ENCODE measurements at regions not wholly inside any gene's neighbourhood (a gene's known extent, or its start where the extent isn't known, plus 50 kb on each side); places are given as distances from the start of the nearest gene placed in this dataset.
"Not testable (repeated sequence)": the region's sequence is repeated elsewhere in the genome, so short reads cannot be mapped to it uniquely, and the experiment has no call there.

DNA sequence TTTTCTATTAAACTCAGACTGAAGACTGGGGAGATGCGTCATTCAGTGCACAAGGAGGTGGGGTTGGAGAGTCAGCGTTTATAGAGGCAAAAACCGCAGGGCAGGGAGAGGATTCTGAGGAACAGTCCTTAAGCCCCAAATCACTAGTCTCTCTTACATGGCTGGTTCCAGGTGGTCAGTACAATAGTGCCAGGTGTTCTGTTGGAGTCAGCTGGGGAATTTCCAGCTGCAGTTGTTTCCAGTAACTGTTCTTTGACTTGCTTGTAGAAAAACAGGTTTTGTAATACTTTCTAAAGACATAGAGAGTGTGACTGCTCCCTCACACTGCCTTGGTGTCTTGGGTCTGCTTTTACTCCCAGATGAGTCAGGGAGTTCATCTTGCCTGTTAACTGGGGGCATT, 192.2 kb downstream of the TMTC3 start:
- H3K4me1 Mint-ChIP-seq (ENCODE audit: low read depth): no peaks in the 10 kb centered on the region
- no peaks in the 10 kb centered on the region for H3K36me3 Mint-ChIP-seq
- no peak overlapping the region for H3K4me3 Mint-ChIP-seq
- no peak overlapping the region for H3K27ac Mint-ChIP-seq
- no peaks in the 10 kb centered on the region for H3K27me3 Mint-ChIP-seq
- no peaks in the 10 kb centered on the region for H3K9me3 Mint-ChIP-seq (ENCODE audit: low read depth)

DNA sequence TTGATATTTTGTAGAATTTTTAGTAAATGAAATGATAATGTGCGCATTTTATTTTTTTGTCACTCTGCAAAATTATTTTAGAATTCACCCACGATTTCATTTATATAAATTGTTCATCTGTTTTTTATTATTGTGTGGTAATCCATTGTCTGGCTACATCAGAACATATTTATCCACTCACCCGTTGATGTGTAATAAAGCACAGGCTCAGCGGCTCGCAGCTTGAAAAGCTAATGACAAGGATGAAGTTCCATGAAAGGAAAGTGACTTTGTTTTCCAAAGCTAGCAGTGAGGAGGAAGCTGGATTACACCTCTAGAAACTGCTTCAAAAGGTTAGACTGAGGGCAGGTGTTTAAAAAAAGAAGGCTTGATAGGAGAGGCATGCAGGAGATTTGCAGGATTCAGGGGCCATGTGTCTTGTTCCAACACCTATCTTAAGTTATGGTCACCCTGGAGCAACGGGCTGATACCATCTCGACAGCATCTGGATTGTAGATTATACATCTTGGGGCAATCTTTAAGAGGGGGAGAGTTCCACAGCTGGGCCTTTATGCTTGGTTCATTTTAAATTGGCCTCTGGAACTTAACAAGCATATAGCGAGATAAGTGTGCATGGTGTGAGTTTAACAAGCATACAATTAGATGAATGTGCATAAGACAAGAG, 194.1 kb downstream of the TMTC3 start:
- no peaks in the 10 kb centered on the region for H3K36me3 Mint-ChIP-seq
- H3K4me1 Mint-ChIP-seq (ENCODE audit: low read depth): no peaks in the 10 kb centered on the region
- no peaks in the 10 kb centered on the region for H3K9me3 Mint-ChIP-seq (ENCODE audit: low read depth)
- H3K4me3 Mint-ChIP-seq: no peak overlapping the region
- H3K27ac Mint-ChIP-seq: no peak overlapping the region
- no peaks in the 10 kb centered on the region for H3K27me3 Mint-ChIP-seq

DNA sequence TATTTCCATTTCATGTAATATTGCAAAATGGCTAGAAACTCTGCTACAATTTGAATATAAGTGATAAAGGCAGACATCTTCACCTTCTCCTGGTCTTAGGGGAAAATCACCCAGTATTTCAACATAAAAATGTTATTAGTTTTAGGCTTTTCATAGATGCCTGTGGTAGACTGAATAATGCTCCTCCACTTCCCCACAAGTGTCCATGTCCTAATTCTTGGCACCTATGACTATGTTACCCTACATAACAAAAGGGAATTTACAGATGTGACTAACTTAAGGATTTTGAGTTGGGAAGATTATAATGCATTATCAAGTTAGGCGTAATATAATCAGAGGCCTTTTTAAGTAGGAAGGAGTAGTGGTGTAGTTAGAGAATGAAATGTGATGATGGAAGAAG, 196.4 kb downstream of the TMTC3 start:
- no peaks in the 10 kb centered on the region for H3K4me1 Mint-ChIP-seq (ENCODE audit: low read depth)
- no peaks in the 10 kb centered on the region for H3K27me3 Mint-ChIP-seq
- H3K27ac Mint-ChIP-seq: no peak overlapping the region
- H3K36me3 Mint-ChIP-seq: no peaks in the 10 kb centered on the region
- H3K9me3 Mint-ChIP-seq (ENCODE audit: low read depth): no peaks in the 10 kb centered on the region
- no peak overlapping the region for H3K4me3 Mint-ChIP-seq

DNA sequence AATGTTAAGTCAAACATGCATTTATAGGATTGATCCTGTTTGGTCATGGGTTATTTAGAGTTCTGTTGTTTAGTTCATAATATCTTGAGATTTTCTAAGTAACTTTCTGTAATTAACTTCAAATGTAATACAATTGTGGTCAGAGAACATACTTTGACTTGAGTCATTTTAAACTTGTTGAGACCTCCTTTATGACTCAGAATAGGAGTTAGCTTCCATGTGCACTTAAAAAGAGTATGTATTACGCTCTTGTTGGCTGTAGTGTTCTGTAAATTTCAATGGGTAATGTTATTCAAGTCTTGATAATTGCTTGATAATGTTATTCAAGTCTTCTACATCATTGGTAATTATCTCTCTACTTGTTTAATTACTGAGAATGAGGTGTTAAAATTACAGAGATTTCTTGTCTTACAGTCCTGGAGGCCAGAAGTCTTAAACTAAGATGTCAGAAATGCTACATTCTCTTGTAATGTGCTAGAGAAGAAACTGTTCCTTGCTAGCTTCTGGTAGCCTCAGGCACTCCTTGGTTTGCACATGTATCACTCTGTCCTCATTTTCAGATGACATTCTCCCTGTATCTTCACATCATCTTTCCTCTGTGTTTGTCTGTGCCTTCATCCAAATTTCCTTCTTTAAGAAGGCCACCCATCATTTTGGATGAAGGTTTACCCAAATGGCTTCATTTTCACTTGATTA, 197.3 kb downstream of the TMTC3 start:
- Mint-ChIP-seq H3K4me1 (ENCODE audit: low read depth) (no peaks in the 10 kb centered on the region), H3K4me3 (no peak overlapping the region), H3K9me3 (ENCODE audit: low read depth) (no peaks in the 10 kb centered on the region), H3K27me3 (no peaks in the 10 kb centered on the region), H3K36me3 (no peaks in the 10 kb centered on the region), H3K27ac (no peak overlapping the region)

DNA sequence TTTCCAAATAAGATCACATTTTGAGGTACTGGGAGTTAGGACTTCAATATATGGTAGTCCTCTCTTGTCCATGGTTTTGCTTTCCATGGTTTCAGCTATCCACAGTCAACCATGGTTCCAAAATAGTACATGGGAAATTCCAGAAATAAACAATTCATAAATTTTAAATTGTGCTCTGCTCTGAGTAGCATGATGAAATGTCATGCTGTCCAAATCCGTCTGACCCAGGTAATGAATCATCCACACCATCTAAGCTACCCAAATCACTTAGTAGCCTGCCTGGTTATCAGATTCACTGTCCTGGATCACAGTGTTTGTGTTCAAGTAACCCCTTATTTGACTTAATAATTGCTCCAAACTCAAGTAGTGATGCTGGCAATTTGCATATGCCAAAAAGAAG, 197.9 kb downstream of the TMTC3 start:
- Mint-ChIP-seq H3K4me3 (no peak overlapping the region), H3K27me3 (no peaks in the 10 kb centered on the region), H3K9me3 (ENCODE audit: low read depth) (no peaks in the 10 kb centered on the region), H3K4me1 (ENCODE audit: low read depth) (no peaks in the 10 kb centered on the region), H3K36me3 (no peaks in the 10 kb centered on the region), H3K27ac (no peak overlapping the region)

DNA sequence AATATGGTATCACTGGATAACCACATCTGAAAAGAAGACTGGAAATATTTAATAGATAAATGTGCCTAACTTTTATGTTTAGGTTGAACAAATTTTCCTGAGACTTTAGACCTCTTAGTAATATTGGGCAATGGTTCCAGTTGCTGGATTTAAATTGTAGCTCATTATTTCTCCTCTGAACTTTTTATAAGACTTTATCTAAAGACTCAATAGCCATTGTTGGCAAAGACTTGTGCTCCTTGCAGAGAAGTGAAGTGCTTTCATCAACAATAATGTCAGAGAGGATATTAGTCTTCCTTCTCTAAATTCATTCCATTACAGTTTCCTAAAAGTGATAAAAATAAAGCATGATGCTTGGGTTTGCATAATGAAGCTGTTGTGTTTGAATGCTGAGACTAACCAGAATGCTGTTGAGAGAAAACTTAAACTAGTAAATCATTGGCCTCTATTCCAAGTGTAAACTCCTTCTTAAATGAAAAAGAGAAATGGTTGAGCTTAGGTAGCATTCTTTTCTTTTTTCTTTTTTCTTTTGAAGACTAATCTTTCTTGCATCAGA, 200.2 kb downstream of the TMTC3 start:
- Mint-ChIP-seq H3K27me3 (no peaks in the 10 kb centered on the region), H3K27ac (no peak overlapping the region), H3K36me3 (no peaks in the 10 kb centered on the region), H3K4me3 (no peak overlapping the region), H3K4me1 (ENCODE audit: low read depth) (no peaks in the 10 kb centered on the region), H3K9me3 (ENCODE audit: low read depth) (no peaks in the 10 kb centered on the region)

DNA sequence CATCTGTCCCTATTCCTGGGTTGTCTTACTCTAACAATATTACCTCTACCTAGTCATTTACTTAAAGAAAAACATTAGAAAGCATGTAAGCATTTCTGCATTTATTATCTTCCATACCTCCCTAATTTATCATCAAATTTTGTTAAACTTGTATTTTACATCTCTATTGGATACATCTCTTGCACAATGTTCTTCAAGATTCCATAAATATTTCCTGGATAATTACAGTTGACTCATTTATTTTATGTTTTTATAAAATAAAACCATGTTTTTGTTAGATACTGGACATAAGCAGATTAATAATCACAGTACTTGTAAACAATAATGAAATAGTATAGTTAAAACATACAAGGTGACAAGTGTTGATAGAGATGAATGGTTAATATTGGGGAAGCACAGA, 209.0 kb downstream of the TMTC3 start:
- Mint-ChIP-seq H3K9me3 (ENCODE audit: low read depth) (no peaks in the 10 kb centered on the region), H3K27me3 (no peaks in the 10 kb centered on the region), H3K36me3 (no peaks in the 10 kb centered on the region), H3K4me3 (no peak overlapping the region), H3K4me1 (ENCODE audit: low read depth) (no peaks in the 10 kb centered on the region), H3K27ac (no peak overlapping the region)

DNA sequence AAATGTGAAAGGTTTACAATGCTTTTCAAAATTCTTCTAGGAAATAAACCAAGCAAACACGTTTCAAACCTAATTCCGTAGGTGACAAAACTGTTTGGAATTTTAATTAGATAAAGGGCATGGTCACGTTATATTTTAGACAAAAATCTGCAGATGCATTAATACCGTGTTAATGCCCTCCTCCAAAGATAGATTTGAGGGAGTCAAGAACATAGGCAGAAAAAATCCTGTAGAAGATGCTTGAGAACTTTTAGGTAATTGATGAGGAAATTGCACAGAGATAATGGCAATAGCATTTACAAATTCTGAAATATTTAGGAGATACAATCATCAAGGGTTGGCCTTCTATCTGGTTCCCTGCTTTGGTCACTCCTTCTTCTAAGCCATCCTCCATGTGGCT, 212.6 kb downstream of the TMTC3 start:
- H3K27me3 Mint-ChIP-seq: no peaks in the 10 kb centered on the region
- peaks cover 3% of the 10 kb centered on the region for H3K9me3 Mint-ChIP-seq (ENCODE audit: low read depth)
- H3K36me3 Mint-ChIP-seq: no peaks in the 10 kb centered on the region

DNA sequence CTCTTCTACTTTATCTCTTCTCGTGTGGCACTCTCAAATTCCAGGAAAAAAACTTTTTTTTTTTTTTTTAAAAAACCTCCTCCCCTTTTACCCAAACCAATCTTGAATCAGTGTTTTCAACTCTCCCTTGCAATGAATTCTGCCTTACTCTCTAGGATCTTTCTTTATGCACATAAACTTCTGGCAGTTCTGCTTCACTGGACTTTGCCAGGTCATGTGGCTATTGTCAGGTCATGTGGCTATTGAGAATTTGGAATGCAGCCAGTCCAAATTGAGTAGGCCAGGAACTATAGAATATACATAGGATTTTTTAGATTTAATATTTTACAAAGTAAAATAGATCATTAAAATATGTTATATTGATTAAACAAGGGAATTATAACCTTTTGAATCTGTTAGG, 218.2 kb downstream of the TMTC3 start:
- Mint-ChIP-seq H3K36me3 (no peaks in the 10 kb centered on the region), H3K27me3 (no peaks in the 10 kb centered on the region), H3K4me3 (no peak overlapping the region), H3K4me1 (ENCODE audit: low read depth) (no peaks in the 10 kb centered on the region), H3K27ac (no peak overlapping the region), H3K9me3 (ENCODE audit: low read depth) (peaks cover 3% of the 10 kb centered on the region)

More for the DNA sequence above, 212.6 kb downstream of the TMTC3 start:
- Mint-ChIP-seq H3K4me1 (ENCODE audit: low read depth) (no peaks in the 10 kb centered on the region), H3K4me3 (no peak overlapping the region), H3K27ac (no peak overlapping the region)

DNA sequence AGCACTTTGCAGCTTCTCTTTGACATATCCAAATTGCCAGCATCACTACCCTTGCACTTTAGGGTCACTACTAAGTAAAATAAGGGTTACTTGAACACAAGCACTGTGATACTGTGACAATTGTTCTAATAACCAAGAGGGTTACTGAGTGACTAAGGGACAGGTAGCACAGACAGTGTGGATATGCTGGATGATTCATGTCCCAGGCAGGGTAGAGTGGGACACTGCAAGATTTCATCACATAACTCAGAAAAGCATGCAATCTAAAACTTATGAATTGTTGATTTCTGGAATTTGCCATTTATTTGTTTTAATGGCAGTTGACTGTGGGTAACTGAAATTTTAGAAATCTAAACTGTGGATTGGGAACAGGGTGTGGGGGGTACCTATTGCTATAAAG, 218.8 kb downstream of the KITLG start:
- peaks cover 3% of the 10 kb centered on the region for H3K9me3 Mint-ChIP-seq (ENCODE audit: low read depth)
- no peak overlapping the region for H3K27ac Mint-ChIP-seq
- no peaks in the 10 kb centered on the region for H3K36me3 Mint-ChIP-seq
- no peaks in the 10 kb centered on the region for H3K27me3 Mint-ChIP-seq
- no peak overlapping the region for H3K4me3 Mint-ChIP-seq
- H3K4me1 Mint-ChIP-seq (ENCODE audit: low read depth): no peaks in the 10 kb centered on the region

DNA sequence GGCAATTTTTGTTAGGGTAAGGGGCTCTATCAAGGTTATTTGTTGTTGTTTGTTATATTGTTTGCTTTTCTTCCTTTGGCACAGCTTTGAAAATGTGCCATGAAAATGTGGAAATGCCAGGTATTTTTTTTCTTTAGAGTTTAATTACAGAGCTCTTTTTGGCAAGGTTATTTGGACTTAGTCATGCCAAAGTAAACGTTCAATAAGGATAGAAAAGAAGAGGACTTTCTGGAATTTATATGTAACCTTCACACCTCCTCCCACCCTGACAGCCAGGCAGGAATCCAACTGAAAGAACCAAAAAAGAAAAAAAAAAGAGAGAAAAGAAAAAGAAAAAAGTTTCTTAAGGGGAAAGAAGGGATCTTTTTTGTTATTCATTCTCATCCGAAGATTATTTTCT, 217.8 kb downstream of the KITLG start:
- H3K27me3 Mint-ChIP-seq: no peaks in the 10 kb centered on the region

DNA sequence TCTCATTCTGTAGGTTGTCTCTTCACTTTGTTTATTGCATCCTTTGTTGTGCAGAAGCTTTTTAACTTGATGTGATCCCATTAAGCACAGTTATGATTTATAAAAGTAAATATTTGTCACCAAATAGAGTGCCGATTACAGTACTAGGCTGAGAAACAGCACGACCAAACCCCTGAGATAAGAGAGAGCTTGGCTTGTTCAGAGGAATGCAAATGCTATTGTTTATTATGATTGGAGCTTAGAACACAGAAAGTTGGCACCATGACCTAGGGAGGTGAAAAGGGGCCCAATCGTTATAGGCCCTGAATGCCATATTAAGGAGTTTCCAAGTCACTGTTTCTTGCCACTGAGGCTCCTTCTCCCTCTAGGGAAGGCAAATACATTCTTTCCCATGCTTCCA, 214.9 kb downstream of the KITLG start:
- Mint-ChIP-seq H3K9me3 (ENCODE audit: low read depth) (no peaks in the 10 kb centered on the region), H3K36me3 (no peaks in the 10 kb centered on the region), H3K4me3 (no peak overlapping the region), H3K27ac (no peak overlapping the region), H3K27me3 (no peaks in the 10 kb centered on the region), H3K4me1 (ENCODE audit: low read depth) (no peaks in the 10 kb centered on the region)

More for the DNA sequence above, 217.8 kb downstream of the KITLG start:
- Mint-ChIP-seq H3K36me3 (no peaks in the 10 kb centered on the region), H3K9me3 (ENCODE audit: low read depth) (peaks cover 3% of the 10 kb centered on the region), H3K4me3 (no peak overlapping the region), H3K4me1 (ENCODE audit: low read depth) (no peaks in the 10 kb centered on the region), H3K27ac (no peak overlapping the region)

DNA sequence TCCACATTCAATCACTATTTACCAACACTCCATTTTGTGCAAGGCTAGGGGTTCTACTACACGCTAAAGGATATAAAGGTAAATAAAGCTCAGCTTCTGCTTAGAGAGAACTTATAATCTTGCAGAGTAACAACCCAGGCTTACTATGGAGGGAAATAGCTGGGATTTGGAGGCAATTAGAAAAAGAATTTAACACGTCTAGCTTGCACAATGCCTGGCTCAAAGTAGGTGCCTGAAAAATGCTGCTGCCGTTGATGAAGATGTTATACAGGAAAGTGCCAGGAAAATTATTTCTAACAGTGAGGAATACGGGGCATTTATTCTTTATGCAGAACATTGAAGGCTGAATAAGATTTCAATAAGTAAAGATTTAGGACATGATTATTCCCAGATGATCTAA, 214.2 kb downstream of the KITLG start:
- Mint-ChIP-seq H3K9me3 (ENCODE audit: low read depth) (no peaks in the 10 kb centered on the region), H3K4me1 (ENCODE audit: low read depth) (no peaks in the 10 kb centered on the region), H3K27ac (no peak overlapping the region), H3K4me3 (no peak overlapping the region), H3K27me3 (no peaks in the 10 kb centered on the region), H3K36me3 (no peaks in the 10 kb centered on the region)

DNA sequence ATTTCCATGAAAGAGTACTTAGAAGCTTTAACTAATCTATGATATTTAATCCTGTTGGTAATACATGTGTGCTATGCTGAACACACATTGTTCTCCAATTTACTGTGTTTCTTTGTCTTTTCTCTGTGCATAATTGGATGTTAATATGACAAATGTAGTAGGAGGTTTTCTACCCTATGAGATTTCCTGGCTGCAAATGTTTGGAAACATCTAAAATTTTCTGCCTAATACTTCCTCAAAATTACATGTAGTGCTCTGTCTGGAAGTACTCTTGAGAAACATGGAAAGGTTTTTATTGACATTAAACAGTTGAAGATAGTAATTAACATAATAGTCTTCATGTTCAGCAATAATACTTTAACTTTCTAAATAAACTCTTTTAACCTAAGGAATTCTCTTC, 213.0 kb downstream of the KITLG start:
- H3K4me1 Mint-ChIP-seq (ENCODE audit: low read depth): no peaks in the 10 kb centered on the region
- H3K27me3 Mint-ChIP-seq: no peaks in the 10 kb centered on the region
- H3K36me3 Mint-ChIP-seq: no peaks in the 10 kb centered on the region
- H3K9me3 Mint-ChIP-seq (ENCODE audit: low read depth): no peaks in the 10 kb centered on the region
- H3K27ac Mint-ChIP-seq: no peak overlapping the region
- H3K4me3 Mint-ChIP-seq: no peak overlapping the region

DNA sequence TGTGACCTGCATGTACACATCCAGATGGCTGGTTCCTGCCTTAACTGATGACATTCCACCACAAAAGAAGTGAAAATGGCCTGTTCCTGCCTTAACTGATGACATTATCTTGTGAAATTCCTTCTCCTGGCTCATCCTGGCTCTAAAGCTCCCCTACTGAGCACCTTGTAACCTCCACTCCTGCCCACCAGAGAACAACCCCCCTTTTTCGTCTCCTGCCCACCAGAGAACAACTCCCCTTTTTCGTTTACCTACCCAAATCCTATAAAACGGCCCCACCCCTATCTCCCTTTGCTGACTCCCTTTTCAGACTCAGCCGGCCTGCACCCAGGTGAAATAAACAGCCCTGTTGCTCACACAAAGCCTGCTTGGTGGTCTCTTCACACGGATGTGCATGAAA, 212.2 kb downstream of the KITLG start:
- not testable (repeated sequence) for H3K4me3 Mint-ChIP-seq; H3K4me1 Mint-ChIP-seq (ENCODE audit: low read depth); H3K27ac Mint-ChIP-seq; H3K9me3 Mint-ChIP-seq (ENCODE audit: low read depth); H3K36me3 Mint-ChIP-seq; H3K27me3 Mint-ChIP-seq
